IPS-NIHi7 (cell line): ENCODE measurements at regions not wholly inside any gene's neighbourhood (a gene's known extent, or its start where the extent isn't known, plus 50 kb on each side); places are given as distances from the start of the nearest gene placed in this dataset.

ENCODE experiments used
- DNase-seq: peaks from one replicate; pipeline ENCODE4 v3.0.0; 2012; ENCODE audit warnings: mixed read lengths; ENCODE audit errors: extremely low spot score

GRCh38 chr9:135309763-135310125, 169.8 kb upstream of the PPP1R26 start:
- no peak for DNase-seq

- DNase-seq, result no peak
These were observed 169.4 kb upstream of the PPP1R26 start for GRCh38 chr9:135310134-135310533.

- DNase-seq, result no peak
These were observed 164.0 kb upstream of the PPP1R26 start for GRCh38 chr9:135315572-135315971.

- no peak for DNase-seq
These were observed 159.3 kb upstream of the PPP1R26 start for GRCh38 chr9:135320331-135320730.

GRCh38 chr9:135320943-135321342, 158.6 kb upstream of the PPP1R26 start:
- DNase-seq, result no peak

GRCh38 chr9:135321580-135321979, 158.0 kb upstream of the PPP1R26 start:
- no peak for DNase-seq

GRCh38 chr9:135324329-135324728, 155.3 kb upstream of the PPP1R26 start:
- no peak for DNase-seq

GRCh38 chr9:135326141-135326540, 153.4 kb upstream of the PPP1R26 start:
- no peak for DNase-seq

GRCh38 chr9:135326633-135327152, 152.9 kb upstream of the PPP1R26 start:
- no peak for DNase-seq

- no peak for DNase-seq
These were observed 150.8 kb upstream of the PPP1R26 start for GRCh38 chr9:135328485-135329417.

GRCh38 chr9:135329571-135330306, 149.8 kb upstream of the PPP1R26 start:
- DNase-seq, result peak; percentile 88

GRCh38 chr9:135330307-135330631, 149.3 kb upstream of the PPP1R26 start:
- no peak for DNase-seq

GRCh38 chr9:135330685-135331590, 148.6 kb upstream of the PPP1R26 start:
- DNase-seq, result no peak

- no peak for DNase-seq
These were observed 147.1 kb upstream of the PPP1R26 start for GRCh38 chr9:135332516-135332915.

- no peak for DNase-seq
These were observed 146.4 kb upstream of the PPP1R26 start for GRCh38 chr9:135332979-135333748.

GRCh38 chr9:135334953-135335460, 144.6 kb upstream of the PPP1R26 start:
- no peak for DNase-seq

GRCh38 chr9:135335691-135336181, 143.8 kb upstream of the PPP1R26 start:
- no peak for DNase-seq

GRCh38 chr9:135336722-135337527, 142.7 kb upstream of the PPP1R26 start:
- DNase-seq, result no peak

GRCh38 chr9:135338546-135338945, 141.0 kb upstream of the PPP1R26 start:
- DNase-seq, result no peak
